MM.1S (cell line): ENCODE measurements at regions not wholly inside any gene's neighbourhood (a gene's known extent, or its start where the extent isn't known, plus 50 kb on each side); places are given as distances from the start of the nearest gene placed in this dataset.
A peak's percentile ranks its signal among the peaks of the same experiment; 100 is the strongest.

Source experiments
- DNase-seq: peaks from one replicate; pipeline ENCODE4 v3.0.0-alpha.2; 2015
- H2AFZ ChIP-seq: fragments of 300-600 bp; sonication (generic); 2 replicates; pipeline ENCODE4 v1.6.0; 2016; ENCODE audit warnings: antibody characterized with exemption, low read length
- H3F3A ChIP-seq: fragments of 300-600 bp; sonication (generic); 2 replicates; pipeline ENCODE4 v1.6.1; 2016; ENCODE audit warnings: mild to moderate bottlenecking, antibody characterized with exemption, low read length, moderate library complexity, mixed read lengths; ENCODE audit not compliant: insufficient read depth
- H3K27ac ChIP-seq: fragments of 300-600 bp; sonication (generic); 2 replicates; pipeline ENCODE4 v1.5.1; 2016; ENCODE audit warnings: mild to moderate bottlenecking, low read length
- H3K27me3 ChIP-seq: fragments of 300-600 bp; sonication (generic); replicated peaks from 2 replicates; pipeline ENCODE4 v1.6.0; 2016; ENCODE audit warnings: low read length; ENCODE audit not compliant: insufficient read depth
- H3K36me3 ChIP-seq: fragments of 300-600 bp; sonication (generic); replicated peaks from 2 replicates; pipeline ENCODE4 v1.6.1; 2016; ENCODE audit warnings: mild to moderate bottlenecking, low read length, mixed read lengths; ENCODE audit not compliant: insufficient read depth
- H3K4me1 ChIP-seq: fragments of 300-600 bp; sonication (generic); 2 replicates; pipeline ENCODE4 v1.6.1; 2016; ENCODE audit warnings: low read length, mixed read lengths
- H3K4me2 ChIP-seq: fragments of 300-600 bp; sonication (generic); 2 replicates; pipeline ENCODE4 v1.6.0; 2016; ENCODE audit warnings: low read depth, low read length
- H3K4me3 ChIP-seq: fragments of 300-600 bp; sonication (generic); 2 replicates; pipeline ENCODE4 v1.5.1; 2016; ENCODE audit warnings: low read length, mixed read lengths
- H3K79me2 ChIP-seq: fragments of 300-600 bp; sonication (generic); 2 replicates; pipeline ENCODE4 v1.6.1; 2016; ENCODE audit warnings: mixed run types, low read length, mixed read lengths
- H3K9ac ChIP-seq: fragments of 300-600 bp; sonication (generic); 2 replicates; pipeline ENCODE4 v1.6.1; 2016; ENCODE audit warnings: low read length, mixed read lengths
- H3K9me2 ChIP-seq: fragments of 300-600 bp; sonication (generic); replicated peaks from 2 replicates; pipeline ENCODE4 v1.6.1; 2016; ENCODE audit warnings: mild to moderate bottlenecking, low read length, mixed read lengths; ENCODE audit not compliant: insufficient read depth
- H3K9me3 ChIP-seq: fragments of 300-600 bp; sonication (generic); replicated peaks from 2 replicates; pipeline ENCODE4 v1.6.1; 2016; ENCODE audit warnings: mild to moderate bottlenecking, low read length, mixed read lengths; ENCODE audit not compliant: insufficient read depth
- H4K20me1 ChIP-seq: fragments of 300-600 bp; sonication (generic); 2 replicates; pipeline ENCODE4 v1.6.1; 2016; ENCODE audit warnings: mild to moderate bottlenecking, low read length, moderate library complexity, mixed read lengths; ENCODE audit not compliant: insufficient read depth
- CTCF ChIP-seq: fragments of 300-600 bp; sonication (generic); IDR thresholded peaks from 2 replicates; pipeline ENCODE4 v1.5.1; 2016; ENCODE audit warnings: antibody characterized with exemption, low read length, mixed read lengths
- EZH2 ChIP-seq: fragments of 300-600 bp; sonication (generic); optimal IDR thresholded peaks from 2 replicates; pipeline ENCODE3; 2017; ENCODE audit warnings: low read depth, mild to moderate bottlenecking, antibody characterized with exemption, low read length, mixed read lengths
- EZH2phosphoT487 ChIP-seq: fragments of 300-600 bp; sonication (generic); IDR thresholded peaks from 2 replicates; pipeline ENCODE4 v1.6.1; 2018; ENCODE audit warnings: antibody characterized with exemption, low read length

DNA sequence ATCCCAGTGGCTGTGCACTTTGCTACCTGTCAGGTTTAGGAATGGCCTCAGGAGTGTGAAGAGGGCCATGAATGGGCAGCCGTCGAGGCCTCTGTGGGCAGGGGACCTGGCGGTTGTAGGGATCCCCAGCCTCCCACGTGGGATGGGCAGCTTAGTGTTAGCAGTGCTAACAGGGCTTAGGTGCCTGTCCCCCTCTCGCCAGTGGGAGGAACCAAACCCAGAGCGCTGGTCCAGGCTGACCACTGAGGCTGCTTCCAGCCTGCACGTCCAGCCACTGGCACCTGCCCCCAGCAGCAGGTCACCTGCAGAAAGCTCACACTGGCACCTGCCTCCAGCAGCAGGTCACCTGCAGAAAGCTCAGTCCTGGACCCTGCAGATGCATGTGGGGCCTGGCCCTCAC lies 162.2 kb upstream of the CIBAR2 start:
- TF ChIP-seq EZH2phosphoT487 (no peak), EZH2 (no peak), CTCF (no peak)
- no peak overlapping the region for H2AFZ ChIP-seq
- H3K9ac ChIP-seq = no peak overlapping the region
- H3K79me2 ChIP-seq = no peaks in the 10 kb centered on the region
- no peaks in the 10 kb centered on the region for H4K20me1 ChIP-seq
- peaks cover 66% of the 10 kb centered on the region for H3K27me3 ChIP-seq
- no peak for DNase-seq
- no peak overlapping the region for H3K4me2 ChIP-seq
- H3K36me3 ChIP-seq = no peaks in the 10 kb centered on the region
- H3K9me2 ChIP-seq = no peaks in the 10 kb centered on the region
- H3K4me3 ChIP-seq = no peak overlapping the region
- H3K4me1 ChIP-seq = no peaks in the 10 kb centered on the region
- H3F3A ChIP-seq = no peaks in the 10 kb centered on the region
- no peaks in the 10 kb centered on the region for H3K9me3 ChIP-seq
- H3K27ac ChIP-seq = no peak overlapping the region

DNA sequence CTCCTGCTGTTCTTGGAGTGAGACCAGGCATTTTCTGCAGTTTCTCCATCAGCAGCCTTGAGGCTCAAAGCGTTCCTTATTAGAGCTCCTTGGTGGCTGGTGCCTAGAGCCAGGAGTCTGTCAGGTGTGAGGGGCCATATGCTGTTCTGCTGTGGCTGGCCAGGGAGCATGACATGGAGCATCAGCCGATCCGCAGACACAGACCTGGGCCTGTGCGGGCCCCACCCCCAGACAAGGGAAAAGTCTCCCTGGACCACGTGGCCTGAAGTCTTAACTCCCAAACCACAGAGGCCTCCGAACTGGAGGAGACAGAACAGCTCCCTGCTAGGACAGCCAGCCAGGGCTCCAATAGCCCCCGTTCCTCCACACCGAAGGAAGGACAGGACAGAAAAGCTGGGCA lies 162.7 kb upstream of the CIBAR2 start:
- DNase-seq = no peak

GRCh38 chr16:85275533-85276249 lies 163.4 kb upstream of the CIBAR2 start:
- Histone ChIP-seq H3K4me3 (no peak overlapping the region), H3K9me3 (no peaks in the 10 kb centered on the region), H3K79me2 (no peaks in the 10 kb centered on the region), H3K9ac (no peak overlapping the region), H3F3A (no peaks in the 10 kb centered on the region), H3K36me3 (no peaks in the 10 kb centered on the region), H2AFZ (no peak overlapping the region), H3K27me3 (peaks cover 70% of the 10 kb centered on the region), H3K4me2 (no peak overlapping the region), H3K9me2 (no peaks in the 10 kb centered on the region), H3K27ac (no peak overlapping the region), H4K20me1 (no peaks in the 10 kb centered on the region), H3K4me1 (no peaks in the 10 kb centered on the region)
- DNase-seq = peak; percentile 9
- no peak for TF ChIP-seq EZH2phosphoT487
- TF ChIP-seq CTCF = peak; percentile 63

More for the DNA sequence above, 162.7 kb upstream of the CIBAR2 start:
- Histone ChIP-seq H3K36me3 (no peaks in the 10 kb centered on the region), H3K4me3 (no peak overlapping the region), H3K4me2 (no peak overlapping the region), H3K27ac (no peak overlapping the region), H3F3A (no peaks in the 10 kb centered on the region), H3K9me2 (no peaks in the 10 kb centered on the region), H2AFZ (no peak overlapping the region), H3K79me2 (no peaks in the 10 kb centered on the region), H3K9me3 (no peaks in the 10 kb centered on the region), H3K4me1 (no peaks in the 10 kb centered on the region), H4K20me1 (no peaks in the 10 kb centered on the region), H3K9ac (no peak overlapping the region), H3K27me3 (peaks cover 70% of the 10 kb centered on the region)
- TF ChIP-seq EZH2phosphoT487 (no peak), EZH2 (no peak), CTCF (no peak)
